GM13977 (cell line): ENCODE measurements at regions not wholly inside any gene's neighbourhood (a gene's known extent, or its start where the extent isn't known, plus 50 kb on each side); places are given as distances from the start of the nearest gene placed in this dataset.

Source experiments
- DNase-seq: peaks from one replicate; pipeline ENCODE4 v3.0.0; 2012; ENCODE audit warnings: low spot score
- in situ Hi-C: fragments of 300-500 bp; cut with MboI; formaldehyde crosslinking; loops from one replicate; pipeline ENCODE4 v1.12.0; 2022; ENCODE audit warnings: low sequenced_read_pairs, low pct_unique_long_range_greater_than_20kb, mixed read lengths, inconsistent platforms; ENCODE audit not compliant: unreplicated experiment
- TF ChIP-seq, protein P1 (sequence below): IDR thresholded peaks from 2 replicates; pipeline ENCODE4 v1.5.1; 2012; ENCODE audit warnings: mild to moderate bottlenecking, control low read depth; ENCODE audit not compliant: insufficient read depth; ENCODE audit errors: extremely low read depth, missing control alignments

- in situ Hi-C loops, result loop anchor here (25.0 kb wide), 1 partner anchor 371 kb away; no protein-coding TSS in a partner anchor
- TF ChIP-seq, protein P1, sequence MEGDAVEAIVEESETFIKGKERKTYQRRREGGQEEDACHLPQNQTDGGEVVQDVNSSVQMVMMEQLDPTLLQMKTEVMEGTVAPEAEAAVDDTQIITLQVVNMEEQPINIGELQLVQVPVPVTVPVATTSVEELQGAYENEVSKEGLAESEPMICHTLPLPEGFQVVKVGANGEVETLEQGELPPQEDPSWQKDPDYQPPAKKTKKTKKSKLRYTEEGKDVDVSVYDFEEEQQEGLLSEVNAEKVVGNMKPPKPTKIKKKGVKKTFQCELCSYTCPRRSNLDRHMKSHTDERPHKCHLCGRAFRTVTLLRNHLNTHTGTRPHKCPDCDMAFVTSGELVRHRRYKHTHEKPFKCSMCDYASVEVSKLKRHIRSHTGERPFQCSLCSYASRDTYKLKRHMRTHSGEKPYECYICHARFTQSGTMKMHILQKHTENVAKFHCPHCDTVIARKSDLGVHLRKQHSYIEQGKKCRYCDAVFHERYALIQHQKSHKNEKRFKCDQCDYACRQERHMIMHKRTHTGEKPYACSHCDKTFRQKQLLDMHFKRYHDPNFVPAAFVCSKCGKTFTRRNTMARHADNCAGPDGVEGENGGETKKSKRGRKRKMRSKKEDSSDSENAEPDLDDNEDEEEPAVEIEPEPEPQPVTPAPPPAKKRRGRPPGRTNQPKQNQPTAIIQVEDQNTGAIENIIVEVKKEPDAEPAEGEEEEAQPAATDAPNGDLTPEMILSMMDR, result no peak
Observed at GRCh38 chr15:91716536-91716935, 137.0 kb upstream of the SLCO3A1 start.

DNA sequence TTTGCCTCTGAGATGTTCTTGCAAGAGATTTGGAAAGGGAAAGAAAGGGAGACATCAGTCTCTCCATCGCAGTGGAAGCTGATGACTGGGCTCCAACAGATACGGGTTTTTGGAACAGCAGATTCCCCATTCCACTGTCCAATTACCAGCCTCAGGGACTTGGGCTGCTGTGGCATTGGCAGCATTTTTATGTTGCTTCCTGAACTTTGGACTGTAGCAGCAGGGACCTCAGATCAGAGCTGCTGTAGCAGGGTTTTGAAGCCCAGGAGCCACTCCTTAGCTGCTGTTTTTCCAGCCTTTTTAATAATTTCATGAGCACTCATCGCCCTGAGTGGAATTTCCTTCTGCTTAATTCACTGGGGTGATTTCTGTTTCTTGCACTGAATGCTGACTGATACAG, 135.7 kb upstream of the SLCO3A1 start:
- TF ChIP-seq, protein P1, result no peak
- DNase-seq, result no peak
- in situ Hi-C loops, result loop anchor here (25.0 kb wide), 1 partner anchor 369 kb away; no protein-coding TSS in a partner anchor

More at GRCh38 chr15:91716536-91716935, 137.0 kb upstream of the SLCO3A1 start:
- DNase-seq, result no peak

GRCh38 chr15:91723959-91724358, 129.5 kb upstream of the SLCO3A1 start:
- TF ChIP-seq, protein P1, result no peak
- no peak for DNase-seq
- in situ Hi-C loops, result loop anchor here (25.0 kb wide), 1 partner anchor 363 kb away; no protein-coding TSS in a partner anchor

GRCh38 chr15:91733661-91734060, 119.8 kb upstream of the SLCO3A1 start:
- TF ChIP-seq, protein P1, result no peak
- in situ Hi-C loops, result no loop called here
- no peak for DNase-seq

- no peak for DNase-seq
- in situ Hi-C loops, result no loop called here
- TF ChIP-seq, protein P1, result no peak
Observed at GRCh38 chr15:91737151-91737818, 116.2 kb upstream of the SLCO3A1 start.

GRCh38 chr15:91741986-91742385, 111.5 kb upstream of the SLCO3A1 start:
- DNase-seq, result no peak
- TF ChIP-seq, protein P1, result no peak
- in situ Hi-C loops, result no loop called here
